H9 (cell line): ENCODE measurements at regions not wholly inside any gene's neighbourhood (a gene's known extent, or its start where the extent isn't known, plus 50 kb on each side); places are given as distances from the start of the nearest gene placed in this dataset.
"Not testable (repeated sequence)": the region's sequence is repeated elsewhere in the genome, so short reads cannot be mapped to it uniquely, and the experiment has no call there.

ENCODE experiments used
- DNase-seq: peaks from one replicate; pipeline ENCODE4 v3.0.0-alpha.2; 2017
- H2AFZ ChIP-seq: one replicate; pipeline ENCODE4 v1.6.1; 2013; ENCODE audit warnings: mild to moderate bottlenecking, low read length, control low read depth, moderate library complexity
- H2AK5ac ChIP-seq: 2 replicates; pipeline ENCODE4 v1.6.1; 2013; ENCODE audit warnings: low read length, control low read depth, mixed read lengths; ENCODE audit not compliant: insufficient read length
- H2BK120ac ChIP-seq: one replicate; pipeline ENCODE4 v1.6.1; 2013; ENCODE audit warnings: low read depth, mild to moderate bottlenecking, low read length, control low read depth, inconsistent platforms; ENCODE audit not compliant: poor library complexity, severe bottlenecking
- H2BK12ac ChIP-seq: 2 replicates; pipeline ENCODE4 v1.6.1; 2013; ENCODE audit warnings: low read length, control low read depth, mixed read lengths, low read depth; ENCODE audit not compliant: insufficient read length
- H2BK15ac ChIP-seq: 2 replicates; pipeline ENCODE4 v1.6.1; 2013; ENCODE audit warnings: low read depth, low read length, control low read depth
- H2BK20ac ChIP-seq: one replicate; pipeline ENCODE4 v1.6.1; 2013; ENCODE audit warnings: low read depth, mild to moderate bottlenecking, low read length, control low read depth, inconsistent platforms; ENCODE audit not compliant: poor library complexity, severe bottlenecking
- H2BK5ac ChIP-seq: 2 replicates; pipeline ENCODE4 v1.6.1; 2013; ENCODE audit warnings: low read length, control low read depth, mixed read lengths; ENCODE audit not compliant: insufficient read length
- H3K14ac ChIP-seq: 2 replicates; pipeline ENCODE4 v1.6.1; 2013; ENCODE audit warnings: low read length, control low read depth; ENCODE audit not compliant: insufficient read depth
- H3K18ac ChIP-seq: 2 replicates; pipeline ENCODE4 v1.6.1; 2013; ENCODE audit warnings: low read depth, mild to moderate bottlenecking, mixed read lengths, low read length, control low read depth; ENCODE audit not compliant: insufficient read length
- H3K23ac ChIP-seq: 2 replicates; pipeline ENCODE4 v1.6.1; 2013; ENCODE audit warnings: low read length, control low read depth, mixed read lengths, low read depth; ENCODE audit not compliant: insufficient read length
- H3K23me2 ChIP-seq: 2 replicates; pipeline ENCODE4 v1.6.1; 2013; ENCODE audit warnings: low read depth, mild to moderate bottlenecking, mixed read lengths, low read length, control low read depth; ENCODE audit not compliant: insufficient read length, poor library complexity, severe bottlenecking
- H3K27ac ChIP-seq: 2 replicates; pipeline ENCODE4 v1.5.1; 2013; ENCODE audit warnings: low read length, control low read depth, mixed read lengths, low read depth; ENCODE audit not compliant: insufficient read length
- H3K27me3 ChIP-seq: 2 replicates; pipeline ENCODE4 v1.6.1; 2013; ENCODE audit warnings: low read length, control low read depth, inconsistent platforms; ENCODE audit not compliant: insufficient read depth
- H3K4ac ChIP-seq: 2 replicates; pipeline ENCODE4 v1.6.1; 2013; ENCODE audit warnings: low read depth, mild to moderate bottlenecking, control low read depth, inconsistent platforms, low read length, moderate library complexity
- H3K4me1 ChIP-seq: 2 replicates; pipeline ENCODE4 v1.6.1; 2013; ENCODE audit warnings: low read length, control low read depth, inconsistent platforms; ENCODE audit not compliant: insufficient read depth
- H3K4me2 ChIP-seq: 2 replicates; pipeline ENCODE4 v1.6.1; 2013; ENCODE audit warnings: low read length, control low read depth, mixed read lengths; ENCODE audit not compliant: insufficient read length, insufficient read depth
- H3K56ac ChIP-seq: 2 replicates; pipeline ENCODE4 v1.6.1; 2013; ENCODE audit warnings: low read depth, mild to moderate bottlenecking, mixed read lengths, low read length, control low read depth; ENCODE audit not compliant: insufficient read length
- H3K79me1 ChIP-seq: 2 replicates; pipeline ENCODE4 v1.6.1; 2013; ENCODE audit warnings: low read depth, mild to moderate bottlenecking, moderate library complexity, low read length, control low read depth, inconsistent platforms; ENCODE audit not compliant: insufficient read depth, poor library complexity, severe bottlenecking
- H3K79me2 ChIP-seq: 2 replicates; pipeline ENCODE4 v1.6.1; 2013; ENCODE audit warnings: low read length, control low read depth, inconsistent platforms; ENCODE audit not compliant: insufficient read depth
- H3K9ac ChIP-seq: 2 replicates; pipeline ENCODE4 v1.6.1; 2013; ENCODE audit warnings: low read length, control low read depth, mixed read lengths; ENCODE audit not compliant: insufficient read length; ENCODE audit errors: extremely low read depth
- H3K9me3 ChIP-seq: one replicate; pipeline ENCODE4 v1.6.1; 2013; ENCODE audit warnings: low read depth, low read length, inconsistent platforms; ENCODE audit not compliant: control insufficient read depth
- H3T11ph ChIP-seq: one replicate; pipeline ENCODE4 v1.6.1; 2013; ENCODE audit warnings: mild to moderate bottlenecking, low read length, control low read depth, inconsistent platforms
- H4K20me1 ChIP-seq: one replicate; pipeline ENCODE4 v1.6.1; 2013; ENCODE audit not compliant: control insufficient read depth, insufficient read length, insufficient read depth
- H4K5ac ChIP-seq: 2 replicates; pipeline ENCODE4 v1.6.1; 2013; ENCODE audit warnings: low read depth, mild to moderate bottlenecking, mixed read lengths, low read length, control low read depth; ENCODE audit not compliant: insufficient read length
- H4K8ac ChIP-seq: replicated peaks from 2 replicates; pipeline ENCODE4 v1.6.1; 2013; ENCODE audit warnings: low read length, control low read depth, mixed read lengths, low read depth; ENCODE audit not compliant: insufficient read length
- H4K91ac ChIP-seq: 2 replicates; pipeline ENCODE4 v1.6.1; 2013; ENCODE audit warnings: low read depth, mild to moderate bottlenecking, moderate library complexity, mixed read lengths, low read length, control low read depth; ENCODE audit not compliant: insufficient read length
- H3K27ac Mint-ChIP-seq, 3 experiments: 2 replicates in 2 of 3; 3 replicates in 1 of 3; pipeline ENCODE4 v1.8.0; 2020 to 2021; ENCODE audit warnings: mixed read lengths in 3 of 3, mild to moderate bottlenecking in 1 of 3, moderate library complexity in 1 of 3
- H3K27me3 Mint-ChIP-seq: 2 replicates; pipeline ENCODE4 v1.8.0; 2021; ENCODE audit warnings: low read depth, mild to moderate bottlenecking, moderate library complexity, mixed read lengths
- H3K36me3 Mint-ChIP-seq, 3 experiments: 2 replicates in 2 of 3; 3 replicates in 1 of 3; pipeline ENCODE4 v1.8.0; 2020 to 2021; ENCODE audit warnings: low read depth in 3 of 3, mixed read lengths in 3 of 3; ENCODE audit not compliant: insufficient read depth in 1 of 3
- H3K4me1 Mint-ChIP-seq, 2 experiments: 2 replicates each; pipeline ENCODE4 v1.8.0; 2020; ENCODE audit warnings: mixed read lengths in 2 of 2
- H3K4me3 Mint-ChIP-seq, 2 experiments: 2 replicates in 1 of 2; 3 replicates in 1 of 2; pipeline ENCODE4 v1.8.0; 2020 to 2021; ENCODE audit warnings: mild to moderate bottlenecking in 2 of 2, mixed read lengths in 2 of 2, moderate library complexity in 1 of 2
- H3K9me3 Mint-ChIP-seq, 2 experiments: 2 replicates in 1 of 2; 3 replicates in 1 of 2; pipeline ENCODE4 v1.8.0; 2020; ENCODE audit warnings: mild to moderate bottlenecking in 2 of 2, mixed read lengths in 2 of 2, moderate library complexity in 1 of 2
- WGBS: extraction: QIAGEN DNeasy Blood & Tissue Kit; methylation state at CpG from one replicate; pipeline ENCODE4 v1.1.7; 2013; ENCODE audit warnings: missing lambda C conversion rate, low lambda C conversion rate, mixed read lengths; ENCODE audit not compliant: insufficient read length; ENCODE audit errors: extremely low coverage; 5-methylcytosine and 5-hydroxymethylcytosine counted together
- TF ChIP-seq, protein P1 (sequence below): fragments of 200-600 bp; sonication (generic); conservative IDR thresholded peaks from 3 replicates; pipeline ENCODE4 v1.8.0; 2021; ENCODE audit warnings: antibody characterized with exemption, mild to moderate bottlenecking

DNA sequence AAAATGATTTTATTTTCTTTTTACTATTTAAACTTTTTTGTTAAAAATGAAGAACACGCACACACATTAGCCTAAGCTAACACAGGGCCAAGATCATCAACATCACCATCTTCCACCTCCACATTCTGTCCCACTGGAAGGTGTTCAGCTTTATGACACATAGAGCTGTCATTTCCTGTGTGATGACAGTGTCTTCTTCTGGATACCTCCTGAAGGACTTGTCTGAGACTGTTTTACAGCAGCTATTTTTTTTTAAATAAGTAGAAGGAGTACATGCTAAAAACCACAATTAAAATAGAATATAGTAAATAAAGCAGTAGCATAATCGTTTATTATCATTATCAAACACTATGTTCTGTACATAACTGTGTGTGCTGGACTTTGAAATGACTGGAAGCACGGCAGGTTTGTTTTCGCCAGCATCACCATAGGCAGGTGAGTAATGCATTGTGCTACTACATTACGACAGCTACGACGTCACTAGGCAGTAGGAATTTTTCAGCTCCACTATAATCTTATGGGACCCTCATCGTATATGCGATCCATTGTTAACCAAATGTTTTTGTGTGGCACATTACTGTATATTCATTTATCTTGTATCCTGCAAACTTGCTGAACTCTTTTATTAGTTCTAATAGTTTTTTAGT lies 72.8 kb downstream of the KLF15 start:
- Histone ChIP-seq H3K79me2 (no peaks in the 10 kb centered on the region), H3K14ac (no peak overlapping the region), H3K4ac (no peak overlapping the region), H3K4me1 (no peaks in the 10 kb centered on the region), H4K20me1 (no peaks in the 10 kb centered on the region), H3K27ac (no peak overlapping the region), H3K9ac (no peak overlapping the region), H2BK20ac (no peak overlapping the region), H2BK5ac (no peak overlapping the region), H4K8ac (no peak overlapping the region), H3K9me3 (no peaks in the 10 kb centered on the region), H2BK120ac (no peak overlapping the region), H3K27me3 (no peaks in the 10 kb centered on the region; the same call in 1 of the 2 replicates), H2AFZ (no peak overlapping the region), H4K91ac (no peak overlapping the region), H3T11ph (no peak overlapping the region), H2AK5ac (no peak overlapping the region), H2BK12ac (no peak overlapping the region), H3K79me1 (no peaks in the 10 kb centered on the region), H3K18ac (no peak overlapping the region), H3K56ac (no peak overlapping the region), H2BK15ac (no peak overlapping the region), H3K23ac (no peak overlapping the region), H3K23me2 (peaks cover 15% of the 10 kb centered on the region), H3K4me2 (no peak overlapping the region), H4K5ac (no peak overlapping the region)
- DNase-seq = no peak
- H3K27ac Mint-ChIP-seq = no peak overlapping the region
- peaks cover 30% of the 10 kb centered on the region for H3K27me3 Mint-ChIP-seq
- WGBS = no CpG with 5 or more reads among the region's 9 CpGs
- TF ChIP-seq, protein P1, sequence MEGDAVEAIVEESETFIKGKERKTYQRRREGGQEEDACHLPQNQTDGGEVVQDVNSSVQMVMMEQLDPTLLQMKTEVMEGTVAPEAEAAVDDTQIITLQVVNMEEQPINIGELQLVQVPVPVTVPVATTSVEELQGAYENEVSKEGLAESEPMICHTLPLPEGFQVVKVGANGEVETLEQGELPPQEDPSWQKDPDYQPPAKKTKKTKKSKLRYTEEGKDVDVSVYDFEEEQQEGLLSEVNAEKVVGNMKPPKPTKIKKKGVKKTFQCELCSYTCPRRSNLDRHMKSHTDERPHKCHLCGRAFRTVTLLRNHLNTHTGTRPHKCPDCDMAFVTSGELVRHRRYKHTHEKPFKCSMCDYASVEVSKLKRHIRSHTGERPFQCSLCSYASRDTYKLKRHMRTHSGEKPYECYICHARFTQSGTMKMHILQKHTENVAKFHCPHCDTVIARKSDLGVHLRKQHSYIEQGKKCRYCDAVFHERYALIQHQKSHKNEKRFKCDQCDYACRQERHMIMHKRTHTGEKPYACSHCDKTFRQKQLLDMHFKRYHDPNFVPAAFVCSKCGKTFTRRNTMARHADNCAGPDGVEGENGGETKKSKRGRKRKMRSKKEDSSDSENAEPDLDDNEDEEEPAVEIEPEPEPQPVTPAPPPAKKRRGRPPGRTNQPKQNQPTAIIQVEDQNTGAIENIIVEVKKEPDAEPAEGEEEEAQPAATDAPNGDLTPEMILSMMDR = no peak
- H3K36me3 Mint-ChIP-seq = peaks cover 0 to 4% (median 0%) of the 10 kb centered on the region in 3 experiments; a peak in 2 of 7 replicates
- H3K4me1 Mint-ChIP-seq = peaks cover 15 to 17% of the 10 kb centered on the region in 2 experiments
- peaks cover 0 to 4% of the 10 kb centered on the region in 2 experiments; a peak in 1 of 5 replicates for H3K9me3 Mint-ChIP-seq
- H3K4me3 Mint-ChIP-seq = no peak overlapping the region

DNA sequence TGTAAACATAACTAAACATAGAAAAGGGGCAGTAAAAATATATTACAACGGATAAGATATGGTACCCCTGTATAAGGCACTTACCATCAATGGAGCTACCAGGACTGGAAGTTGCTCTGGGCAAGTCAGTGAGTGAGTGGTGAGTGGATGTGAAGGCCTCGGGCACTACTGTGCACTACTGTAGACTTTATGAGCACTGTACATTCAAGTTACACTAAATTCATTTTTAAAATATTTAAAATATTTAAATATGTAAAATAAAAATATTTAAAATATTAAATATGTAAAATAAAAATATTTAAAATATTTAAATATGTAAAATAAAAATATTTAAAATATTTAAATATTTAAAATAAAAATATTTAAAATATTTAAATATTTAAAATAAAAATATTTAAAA lies 73.6 kb downstream of the KLF15 start:
- not testable (repeated sequence) for H3K56ac ChIP-seq, H4K5ac ChIP-seq, DNase-seq, H3K14ac ChIP-seq, H2AK5ac ChIP-seq, H2BK120ac ChIP-seq, H3K9me3 ChIP-seq, H3K4ac ChIP-seq, H4K91ac ChIP-seq, H4K20me1 ChIP-seq, H3K36me3 Mint-ChIP-seq, H3K4me3 Mint-ChIP-seq, H3K9ac ChIP-seq, H3K27me3 ChIP-seq, H2BK12ac ChIP-seq, H3K18ac ChIP-seq, H3K79me2 ChIP-seq, H3K27ac ChIP-seq, H3K79me1 ChIP-seq, H2BK15ac ChIP-seq, H3K9me3 Mint-ChIP-seq, H3K23ac ChIP-seq, H2BK5ac ChIP-seq, H2AFZ ChIP-seq, H3K4me2 ChIP-seq, H4K8ac ChIP-seq, H3K27ac Mint-ChIP-seq, H2BK20ac ChIP-seq, H3T11ph ChIP-seq, H3K4me1 ChIP-seq
- peaks cover 15% of the 10 kb centered on the region for H3K23me2 ChIP-seq
- WGBS = no CpG with 5 or more reads among the region's 2 CpGs
- H3K27me3 Mint-ChIP-seq = peaks cover 26% of the 10 kb centered on the region
- H3K4me1 Mint-ChIP-seq = peaks cover 13 to 15% of the 10 kb centered on the region in 2 experiments
